ENCODE measurements at regions not wholly inside any gene's neighbourhood (a gene's known extent, or its start where the extent isn't known, plus 50 kb on each side); places are given as distances from the start of the nearest gene placed in this dataset.

GRCh38 chr7:65475734-65476319, 102.2 kb downstream of the ZNF92 start (continued):
- TF ChIP-seq AHDC1 (CRISPR knock-in tag; IDR thresholded peaks at IDR 0.05; ENCODE audit: borderline replicate concordance) (peak; percentile 96), ZNF616 (CRISPR knock-in tag; IDR thresholded peaks at IDR 0.05; ENCODE audit: low read depth) (no peak), HMG20B (CRISPR knock-in tag; conservative IDR thresholded peaks at IDR 0.05) (peak; percentile 64; the same call in 1 of the 2 replicates), ZNF10 (CRISPR knock-in tag; IDR thresholded peaks at IDR 0.05; ENCODE audit: borderline replicate concordance, low read depth) (no peak), ZNF138 (CRISPR knock-in tag; IDR thresholded peaks at IDR 0.05; ENCODE audit: low read depth) (no peak), ZFP91 (CRISPR knock-in tag; IDR thresholded peaks at IDR 0.05; ENCODE audit: borderline replicate concordance) (peak; percentile 68; the same call in 1 of the 2 replicates), ZNF639 (CRISPR knock-in tag; conservative IDR thresholded peaks at IDR 0.05) (peak; percentile 76), SAFB2 (CRISPR knock-in tag; IDR thresholded peaks at IDR 0.05; ENCODE audit: borderline replicate concordance, low read depth) (no peak), ATF3 (CRISPR knock-in tag; IDR thresholded peaks at IDR 0.05) (no peak), TP53 (CRISPR knock-in tag; conservative IDR thresholded peaks at IDR 0.05) (peak; percentile 68; the same call in 1 of the 2 replicates), ZNF615 (CRISPR knock-in tag; IDR thresholded peaks at IDR 0.05; ENCODE audit: borderline replicate concordance) (peak; percentile 66; the same call in 1 of the 2 replicates), DMAP1 (CRISPR knock-in tag; IDR thresholded peaks at IDR 0.05) (no peak), ZNF737 (CRISPR knock-in tag; IDR thresholded peaks at IDR 0.05; ENCODE audit: borderline replicate concordance) (no peak), HNF1A (IDR thresholded peaks at IDR 0.05; ENCODE audit: low read depth) (peak; percentile 63; the same call in 1 of the 2 replicates), HNF1A (CRISPR knock-in tag; IDR thresholded peaks at IDR 0.05; ENCODE audit: borderline replicate concordance) (peak; percentile 29; the same call in 1 of the 2 replicates), HHEX (CRISPR knock-in tag; IDR thresholded peaks at IDR 0.05) (0 out of 2 replicates have a peak, but pooled peaks have one; percentile 56)
